ENCODE measurements at regions not wholly inside any gene's neighbourhood (a gene's known extent, or its start where the extent isn't known, plus 50 kb on each side); places are given as distances from the start of the nearest gene placed in this dataset.

- TF ChIP-seq, protein P1, sequence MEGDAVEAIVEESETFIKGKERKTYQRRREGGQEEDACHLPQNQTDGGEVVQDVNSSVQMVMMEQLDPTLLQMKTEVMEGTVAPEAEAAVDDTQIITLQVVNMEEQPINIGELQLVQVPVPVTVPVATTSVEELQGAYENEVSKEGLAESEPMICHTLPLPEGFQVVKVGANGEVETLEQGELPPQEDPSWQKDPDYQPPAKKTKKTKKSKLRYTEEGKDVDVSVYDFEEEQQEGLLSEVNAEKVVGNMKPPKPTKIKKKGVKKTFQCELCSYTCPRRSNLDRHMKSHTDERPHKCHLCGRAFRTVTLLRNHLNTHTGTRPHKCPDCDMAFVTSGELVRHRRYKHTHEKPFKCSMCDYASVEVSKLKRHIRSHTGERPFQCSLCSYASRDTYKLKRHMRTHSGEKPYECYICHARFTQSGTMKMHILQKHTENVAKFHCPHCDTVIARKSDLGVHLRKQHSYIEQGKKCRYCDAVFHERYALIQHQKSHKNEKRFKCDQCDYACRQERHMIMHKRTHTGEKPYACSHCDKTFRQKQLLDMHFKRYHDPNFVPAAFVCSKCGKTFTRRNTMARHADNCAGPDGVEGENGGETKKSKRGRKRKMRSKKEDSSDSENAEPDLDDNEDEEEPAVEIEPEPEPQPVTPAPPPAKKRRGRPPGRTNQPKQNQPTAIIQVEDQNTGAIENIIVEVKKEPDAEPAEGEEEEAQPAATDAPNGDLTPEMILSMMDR (IDR thresholded peaks at IDR 0.05; ENCODE audit: borderline replicate concordance, control extremely low read depth, extremely low read depth, insufficient read depth, missing control alignments) = no peak
- in situ Hi-C loops (cut with MboI; ENCODE audit: low sequenced_read_pairs, unreplicated experiment) = no loop called here
- no peak for DNase-seq (ENCODE audit: low spot score)
These were observed 69.6 kb upstream of the KCTD3 start for GRCh38 chr1:215497528-215497927.

- TF ChIP-seq, protein P1 (IDR thresholded peaks at IDR 0.05; ENCODE audit: borderline replicate concordance, control extremely low read depth, extremely low read depth, insufficient read depth, missing control alignments) = no peak
- no peak for DNase-seq (ENCODE audit: low spot score)
- in situ Hi-C loops (cut with MboI; ENCODE audit: low sequenced_read_pairs, unreplicated experiment) = loop anchor here (25.0 kb wide), 1 partner anchor 839 kb away; no protein-coding TSS in a partner anchor
These were observed 65.6 kb upstream of the KCTD3 start for GRCh38 chr1:215501496-215501895.

DNA sequence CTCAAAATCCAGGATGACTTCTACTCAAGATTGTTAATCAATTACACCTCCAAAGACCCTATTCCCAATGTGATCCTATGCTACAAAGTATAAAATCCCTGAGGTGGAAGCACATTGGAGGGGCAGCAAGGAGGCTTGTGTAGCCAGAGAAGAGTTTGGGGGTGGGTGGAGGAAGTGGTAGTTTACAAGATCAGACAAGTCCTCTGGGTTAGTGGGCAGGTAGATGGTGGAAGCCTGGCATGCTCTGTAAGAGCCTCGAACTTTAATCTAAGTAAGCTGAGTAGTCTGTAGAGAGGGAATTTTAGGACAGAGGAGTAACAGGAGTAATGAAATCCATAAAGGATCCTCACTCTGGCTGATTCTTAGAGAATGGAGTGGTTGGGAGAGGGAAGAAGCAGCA is 65.0 kb upstream of the KCTD3 start:
- in situ Hi-C loops (cut with MboI; ENCODE audit: low sequenced_read_pairs, unreplicated experiment) = loop anchor here (25.0 kb wide), 1 partner anchor 840 kb away; no protein-coding TSS in a partner anchor
- no peak for DNase-seq (ENCODE audit: low spot score)
- TF ChIP-seq, protein P1 (IDR thresholded peaks at IDR 0.05; ENCODE audit: borderline replicate concordance, control extremely low read depth, extremely low read depth, insufficient read depth, missing control alignments) = no peak

- DNase-seq (ENCODE audit: low spot score) = no peak
- TF ChIP-seq, protein P1 (IDR thresholded peaks at IDR 0.05; ENCODE audit: borderline replicate concordance, control extremely low read depth, extremely low read depth, insufficient read depth, missing control alignments) = no peak
- in situ Hi-C loops (cut with MboI; ENCODE audit: low sequenced_read_pairs, unreplicated experiment) = loop anchor here (25.0 kb wide), 1 partner anchor 845 kb away; no protein-coding TSS in a partner anchor
These were observed 60.0 kb upstream of the KCTD3 start for GRCh38 chr1:215507119-215507518.

- TF ChIP-seq, protein P1 (IDR thresholded peaks at IDR 0.05; ENCODE audit: borderline replicate concordance, control extremely low read depth, extremely low read depth, insufficient read depth, missing control alignments) = no peak
- in situ Hi-C loops (cut with MboI; ENCODE audit: low sequenced_read_pairs, unreplicated experiment) = loop anchor here (25.0 kb wide), 1 partner anchor 846 kb away; no protein-coding TSS in a partner anchor
- DNase-seq (ENCODE audit: low spot score) = no peak
These were observed 58.8 kb upstream of the KCTD3 start for GRCh38 chr1:215508311-215508710.

Measured in GM13976 (cell line).